PC-9 (cell line): ENCODE measurements at regions not wholly inside any gene's neighbourhood (a gene's known extent, or its start where the extent isn't known, plus 50 kb on each side); places are given as distances from the start of the nearest gene placed in this dataset.

ENCODE experiments used
- BruUV-seq: library from RNA; stranded (reverse); fragments of 400-500 nt; replicated peaks from 2 replicates; lab custom pipeline; 2021; lab: Mats Ljungman, UMichigan
- CTCF ChIA-PET: fragments of 300-600 bp; sonication (Branson Sonifier 250); formaldehyde crosslinking; loops from one replicate; lab custom pipeline; 2022; ENCODE audit warnings: antibody characterized with exemption; lab: Charles Lee
- POLR2A ChIA-PET: fragments of 300-600 bp; sonication (Branson Sonifier 250); formaldehyde crosslinking; loops from one replicate; lab custom pipeline; 2022; ENCODE audit warnings: antibody characterized with exemption; ENCODE audit not compliant: unreplicated experiment; lab: Charles Lee
- DNase-seq, 2 experiments: peaks; one replicate each; pipeline versions ENCODE4 v3.0.0 to v3.0.0-alpha.2; 2015 to 2022; ENCODE audit warnings: mixed read lengths in 1 of 2
- H2AFZ ChIP-seq: fragments of 200-600 bp; sonication (generic); 2 replicates; pipeline ENCODE4 v1.8.1; 2017; ENCODE audit warnings: antibody characterized with exemption
- H3F3A ChIP-seq: fragments of 200-600 bp; sonication (generic); 2 replicates; pipeline ENCODE4 v1.8.1; 2017; ENCODE audit warnings: antibody characterized with exemption, mild to moderate bottlenecking, low read depth; ENCODE audit not compliant: insufficient read depth
- H3K27ac ChIP-seq: fragments of 200-600 bp; sonication (generic); 2 replicates; pipeline ENCODE4 v1.6.1; 2016; ENCODE audit warnings: mixed run types
- H3K27me3 ChIP-seq: fragments of 200-600 bp; sonication (generic); 2 replicates; pipeline ENCODE4 v1.6.1; 2016; ENCODE audit warnings: low read depth, mixed run types; ENCODE audit not compliant: insufficient read depth
- H3K36me3 ChIP-seq: fragments of 200-600 bp; sonication (generic); 2 replicates; pipeline ENCODE4 v1.6.1; 2016; ENCODE audit warnings: low read depth, mixed run types
- H3K4me1 ChIP-seq: fragments of 200-600 bp; sonication (generic); replicated peaks from 2 replicates; pipeline ENCODE4 v1.6.1; 2016; ENCODE audit warnings: mixed run types; ENCODE audit not compliant: insufficient read depth
- H3K4me2 ChIP-seq: fragments of 200-600 bp; sonication (generic); 2 replicates; pipeline ENCODE4 v1.6.1; 2017; ENCODE audit warnings: mixed run types
- H3K4me3 ChIP-seq: fragments of 200-600 bp; sonication (generic); 2 replicates; pipeline ENCODE4 v1.6.1; 2016; ENCODE audit warnings: mixed run types
- H3K79me2 ChIP-seq: fragments of 200-600 bp; sonication (generic); 2 replicates; pipeline ENCODE4 v1.6.1; 2017; ENCODE audit warnings: low read depth, mixed run types
- H3K9me2 ChIP-seq: fragments of 200-600 bp; sonication (generic); 2 replicates; pipeline ENCODE4 v1.8.1; 2017; ENCODE audit warnings: mild to moderate bottlenecking; ENCODE audit not compliant: insufficient read depth
- H3K9me3 ChIP-seq: fragments of 200-600 bp; sonication (generic); 2 replicates; pipeline ENCODE4 v1.8.1; 2016; ENCODE audit warnings: low read depth; ENCODE audit not compliant: insufficient read depth
- H4K20me1 ChIP-seq: fragments of 200-600 bp; sonication (generic); 2 replicates; pipeline ENCODE4 v1.8.1; 2017; ENCODE audit not compliant: insufficient read depth
- EZH2 ChIP-seq: fragments of 200-600 bp; sonication (generic); IDR thresholded peaks from 2 replicates; pipeline ENCODE4 v1.8.0; 2017; ENCODE audit warnings: antibody characterized with exemption, low read depth
- intact Hi-C: fragments of 100-400 bp; cut with micrococcal nuclease; formaldehyde crosslinking; loops from one replicate; pipeline ENCODE4 v1.10.0; 2022; ENCODE audit not compliant: unreplicated experiment
- TF ChIP-seq, protein P1 (sequence below): fragments of 200-600 bp; sonication (generic); conservative IDR thresholded peaks from 2 replicates; pipeline ENCODE4 v1.6.1; 2017; ENCODE audit warnings: mixed run types, antibody characterized with exemption, mild to moderate bottlenecking, moderate library complexity

DNA sequence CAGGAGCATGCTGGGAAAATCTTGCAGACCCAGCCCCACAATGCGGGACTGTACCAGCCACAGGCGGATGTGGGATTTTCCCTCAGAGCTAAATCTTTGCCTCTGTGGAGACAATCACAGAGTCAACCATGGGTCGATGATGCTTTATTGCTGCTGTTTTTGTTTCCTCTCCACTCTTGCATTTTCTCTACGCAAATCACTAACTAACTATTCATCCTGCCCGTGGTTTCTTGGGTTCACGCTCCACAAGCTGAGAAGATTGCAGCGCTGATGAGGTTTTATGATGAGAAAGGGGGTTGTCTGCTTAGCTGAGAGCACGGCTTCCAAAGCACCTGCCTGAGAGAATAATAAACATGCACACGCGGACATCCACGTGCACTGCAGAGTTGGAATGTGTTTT is 500.2 kb upstream of the ADAMTS16 start:
- TF ChIP-seq EZH2 = no peak
- TF ChIP-seq, protein P1, sequence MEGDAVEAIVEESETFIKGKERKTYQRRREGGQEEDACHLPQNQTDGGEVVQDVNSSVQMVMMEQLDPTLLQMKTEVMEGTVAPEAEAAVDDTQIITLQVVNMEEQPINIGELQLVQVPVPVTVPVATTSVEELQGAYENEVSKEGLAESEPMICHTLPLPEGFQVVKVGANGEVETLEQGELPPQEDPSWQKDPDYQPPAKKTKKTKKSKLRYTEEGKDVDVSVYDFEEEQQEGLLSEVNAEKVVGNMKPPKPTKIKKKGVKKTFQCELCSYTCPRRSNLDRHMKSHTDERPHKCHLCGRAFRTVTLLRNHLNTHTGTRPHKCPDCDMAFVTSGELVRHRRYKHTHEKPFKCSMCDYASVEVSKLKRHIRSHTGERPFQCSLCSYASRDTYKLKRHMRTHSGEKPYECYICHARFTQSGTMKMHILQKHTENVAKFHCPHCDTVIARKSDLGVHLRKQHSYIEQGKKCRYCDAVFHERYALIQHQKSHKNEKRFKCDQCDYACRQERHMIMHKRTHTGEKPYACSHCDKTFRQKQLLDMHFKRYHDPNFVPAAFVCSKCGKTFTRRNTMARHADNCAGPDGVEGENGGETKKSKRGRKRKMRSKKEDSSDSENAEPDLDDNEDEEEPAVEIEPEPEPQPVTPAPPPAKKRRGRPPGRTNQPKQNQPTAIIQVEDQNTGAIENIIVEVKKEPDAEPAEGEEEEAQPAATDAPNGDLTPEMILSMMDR = no peak
- no peak for DNase-seq
- Histone ChIP-seq H3K4me2 (no peak overlapping the region), H3K9me3 (no peaks in the 10 kb centered on the region), H4K20me1 (no peaks in the 10 kb centered on the region), H3K27me3 (peaks cover 66% of the 10 kb centered on the region), H3K79me2 (no peaks in the 10 kb centered on the region), H3K9me2 (no peaks in the 10 kb centered on the region), H3K27ac (no peak overlapping the region), H3K4me3 (no peak overlapping the region), H2AFZ (no peak overlapping the region), H3K36me3 (no peaks in the 10 kb centered on the region), H3F3A (no peaks in the 10 kb centered on the region), H3K4me1 (no peaks in the 10 kb centered on the region)
- intact Hi-C loops = no loop called here
- POLR2A ChIA-PET = no interaction called here
- BruUV-seq = no TSS peak
- CTCF ChIA-PET = no interaction called here

DNA sequence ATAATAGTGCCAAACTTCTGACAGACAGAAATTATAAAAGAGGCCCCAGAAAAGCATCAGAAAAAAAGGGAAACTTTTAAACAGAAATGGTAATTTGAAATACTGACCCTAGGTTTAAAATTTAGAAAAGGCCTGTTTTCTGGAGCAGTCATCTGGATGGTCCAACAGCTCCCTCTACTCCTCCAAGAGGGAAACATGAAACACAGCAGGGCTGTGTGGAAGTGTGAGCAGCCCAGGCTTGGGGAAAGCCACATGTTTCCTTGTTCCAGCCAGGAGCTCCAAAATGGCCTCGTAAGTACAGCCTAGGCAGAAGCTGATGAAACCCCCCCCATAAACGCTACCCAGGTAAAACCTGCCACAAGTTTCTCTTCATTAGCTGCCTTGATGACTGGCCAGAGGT is 499.3 kb upstream of the ADAMTS16 start:
- intact Hi-C loops = no loop called here
- Histone ChIP-seq H3K9me3 (no peaks in the 10 kb centered on the region), H3K4me1 (no peaks in the 10 kb centered on the region), H4K20me1 (no peaks in the 10 kb centered on the region), H3K9me2 (no peaks in the 10 kb centered on the region), H3K4me2 (no peak overlapping the region), H3K27ac (no peak overlapping the region), H3K4me3 (no peak overlapping the region), H3K27me3 (peaks cover 70% of the 10 kb centered on the region), H3K79me2 (no peaks in the 10 kb centered on the region), H2AFZ (no peak overlapping the region), H3K36me3 (no peaks in the 10 kb centered on the region), H3F3A (no peaks in the 10 kb centered on the region)
- TF ChIP-seq EZH2 = no peak
- TF ChIP-seq, protein P1 = peak; percentile 20; the same call in 1 of the 2 replicates
- POLR2A ChIA-PET = no interaction called here
- CTCF ChIA-PET = no interaction called here
- DNase-seq = no peak
- no TSS peak for BruUV-seq

DNA sequence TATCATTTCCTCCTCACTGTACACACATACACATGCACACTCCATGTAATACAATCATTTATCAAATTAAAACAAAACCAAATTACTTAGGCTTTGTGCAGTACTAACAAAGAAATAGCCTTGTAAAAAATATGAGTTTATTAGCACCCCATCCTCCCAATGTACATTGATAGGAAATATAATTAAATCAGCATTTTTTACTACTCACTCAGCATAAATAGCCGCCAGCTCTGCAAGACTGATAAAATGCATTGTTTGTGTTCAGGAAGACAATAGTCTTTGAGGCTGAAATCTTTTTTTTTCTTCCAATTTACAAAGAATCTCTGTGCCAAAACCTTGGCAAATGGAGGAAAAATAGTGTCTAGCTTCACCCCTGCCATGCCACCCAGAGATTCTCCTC is 497.6 kb upstream of the ADAMTS16 start:
- Histone ChIP-seq H2AFZ (no peak overlapping the region), H3K27ac (no peak overlapping the region), H3K9me3 (no peaks in the 10 kb centered on the region), H3K36me3 (no peaks in the 10 kb centered on the region), H3K9me2 (no peaks in the 10 kb centered on the region), H3K4me2 (no peak overlapping the region), H3K27me3 (peaks cover 71% of the 10 kb centered on the region), H3F3A (no peaks in the 10 kb centered on the region), H3K4me3 (no peak overlapping the region), H3K4me1 (no peaks in the 10 kb centered on the region), H3K79me2 (no peaks in the 10 kb centered on the region), H4K20me1 (no peaks in the 10 kb centered on the region)
- no peak for DNase-seq
- TF ChIP-seq, protein P1 = no peak
- no peak for TF ChIP-seq EZH2
- ChIA-PET CTCF (no interaction called here), POLR2A (no interaction called here)
- intact Hi-C loops = no loop called here
- BruUV-seq = no TSS peak
